GM12891 (cell line): ENCODE measurements at regions not wholly inside any gene's neighbourhood (a gene's known extent, or its start where the extent isn't known, plus 50 kb on each side); places are given as distances from the start of the nearest gene placed in this dataset.

Experiments
- PAX5 ChIP-seq: IDR thresholded peaks from 2 replicates; pipeline ENCODE4 v1.6.1; 2011; ENCODE audit warnings: low read length, moderate library complexity, mild to moderate bottlenecking; ENCODE audit not compliant: insufficient read depth, severe bottlenecking
- POLR2A ChIP-seq: IDR thresholded peaks from 2 replicates; pipeline ENCODE4 v1.6.1; 2011; ENCODE audit warnings: low read depth, low read length, control low read depth
- POLR2AphosphoS5 ChIP-seq: IDR thresholded peaks from 2 replicates; pipeline ENCODE4 v1.6.1; 2011; ENCODE audit warnings: low read depth, low read length, control low read depth
- TAF1 ChIP-seq: IDR thresholded peaks from 2 replicates; pipeline ENCODE4 v1.6.1; 2011; ENCODE audit warnings: low read depth, low read length, control low read depth

DNA sequence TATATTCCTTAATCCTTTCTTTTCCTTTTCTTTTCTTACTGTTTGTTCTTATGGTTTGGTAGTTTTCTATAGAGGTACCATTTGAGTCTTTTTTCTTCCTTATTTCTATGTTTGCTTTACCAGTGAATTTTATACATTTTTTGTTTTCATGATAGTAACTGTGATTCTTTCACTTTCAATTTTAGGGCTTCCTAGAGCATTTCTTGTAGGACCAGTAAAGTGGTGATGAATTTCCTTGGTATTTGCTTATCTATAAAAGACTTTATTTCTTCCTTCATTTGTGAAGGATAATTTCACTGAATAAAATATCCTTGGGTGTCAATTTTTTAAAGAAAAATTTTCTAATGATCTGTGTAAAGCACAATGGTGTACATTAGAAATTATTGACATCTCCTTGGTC is 637.4 kb downstream of the CD109 start:
- TF ChIP-seq POLR2A, result no peak
- TF ChIP-seq TAF1, result no peak
- TF ChIP-seq POLR2AphosphoS5, result no peak
- TF ChIP-seq PAX5, result no peak
